Heart left ventricle (tissue), 13 donors: ENCODE measurements at regions not wholly inside any gene's neighbourhood (a gene's known extent, or its start where the extent isn't known, plus 50 kb on each side); places are given as distances from the start of the nearest gene placed in this dataset.

Experiments used
- POLR2A ChIP-seq, 2 donors: fragments of 450-650 bp; IDR thresholded peaks; one replicate each; pipeline ENCODE4 v1.6.1; 2017; ENCODE audit warnings: antibody characterized with exemption in 2 of 2, mild to moderate bottlenecking in 2 of 2, moderate library complexity in 2 of 2
- TF ChIP-seq, protein P1 (sequence below), 12 donors: fragments of 200-600 bp; sonication (generic) in 4 of 12; IDR thresholded peaks; one replicate each; pipeline versions ENCODE4 v1.5.0 to v1.8.0; 2018 to 2022; ENCODE audit warnings: antibody characterized with exemption in 12 of 12, mild to moderate bottlenecking in 5 of 12
- donor health status: ischemic (EF 13 %, LVEDD 7.1; RV severe dilation, severe dysfunction).
- donor health status: DM: no; HTN: yes; CAD: no.
- donor health status: DM: no; HTN: no; CAD: no.
- donor health status: ischemic (EF 25% LVEDD 6.9; RV normal size, moderate dysfunction).
- donor health status: ischemic (EF 25% LVEDD 5.7; RV mildly dilated, moderate dysfunction).
- donor health status: ischemic (EF 35%, LVEDD 5.7; RV mildly dilated, moderate dysfunction).
- donor health status: nonischemic (EF 11% LVEDD 7.7; RV severe dilation, severe dysfunction).
- donor health status: DM: yes; HTN: yes; CAD: no.
- donor health status: PGD.
- donor health status: ischemic (EF 29% LVEDD 5.4; RV normal size, mild dysfunction).
- donor health status: nonischemic (EF 23%, LVEDD 6.1; RV moderate dilation, normal function).

- TF ChIP-seq, protein P1, sequence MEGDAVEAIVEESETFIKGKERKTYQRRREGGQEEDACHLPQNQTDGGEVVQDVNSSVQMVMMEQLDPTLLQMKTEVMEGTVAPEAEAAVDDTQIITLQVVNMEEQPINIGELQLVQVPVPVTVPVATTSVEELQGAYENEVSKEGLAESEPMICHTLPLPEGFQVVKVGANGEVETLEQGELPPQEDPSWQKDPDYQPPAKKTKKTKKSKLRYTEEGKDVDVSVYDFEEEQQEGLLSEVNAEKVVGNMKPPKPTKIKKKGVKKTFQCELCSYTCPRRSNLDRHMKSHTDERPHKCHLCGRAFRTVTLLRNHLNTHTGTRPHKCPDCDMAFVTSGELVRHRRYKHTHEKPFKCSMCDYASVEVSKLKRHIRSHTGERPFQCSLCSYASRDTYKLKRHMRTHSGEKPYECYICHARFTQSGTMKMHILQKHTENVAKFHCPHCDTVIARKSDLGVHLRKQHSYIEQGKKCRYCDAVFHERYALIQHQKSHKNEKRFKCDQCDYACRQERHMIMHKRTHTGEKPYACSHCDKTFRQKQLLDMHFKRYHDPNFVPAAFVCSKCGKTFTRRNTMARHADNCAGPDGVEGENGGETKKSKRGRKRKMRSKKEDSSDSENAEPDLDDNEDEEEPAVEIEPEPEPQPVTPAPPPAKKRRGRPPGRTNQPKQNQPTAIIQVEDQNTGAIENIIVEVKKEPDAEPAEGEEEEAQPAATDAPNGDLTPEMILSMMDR (IDR thresholded peaks at IDR 0.05): peak in 10 of 12 donors; percentile 8 to 50 (median 40)
- TF ChIP-seq POLR2A (IDR thresholded peaks at IDR 0.05): no peak
These were observed 366.5 kb upstream of the OR4E1 start for GRCh38 chr14:22039938-22040780.
